ENCODE measurements at regions not wholly inside any gene's neighbourhood (a gene's known extent, or its start where the extent isn't known, plus 50 kb on each side); places are given as distances from the start of the nearest gene placed in this dataset.

DNA sequence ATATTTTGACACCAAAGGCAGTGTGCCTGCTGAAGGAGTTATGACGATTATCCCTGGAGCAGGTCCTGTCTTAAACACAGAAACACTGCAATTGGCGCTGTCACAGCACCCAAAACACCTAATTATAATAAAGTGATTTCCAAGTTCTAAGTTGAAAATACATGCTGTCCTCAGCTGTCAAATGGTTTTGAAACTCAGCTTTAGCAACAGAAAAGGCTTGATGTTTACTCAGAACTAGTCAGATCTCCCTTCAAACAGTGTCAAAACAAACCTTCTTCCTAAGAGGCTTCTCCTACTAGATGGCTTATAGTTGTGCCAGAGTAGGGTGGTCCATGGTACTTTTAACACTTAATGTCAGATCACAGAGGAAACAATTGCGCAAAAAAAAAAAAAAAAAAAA is 87.2 kb upstream of the IRX1 start:
- H3K4me1 ChIP-seq (ENCODE audit: insufficient read depth, low read length) = no peaks in the 10 kb centered on the region
- H3K4me2 ChIP-seq (ENCODE audit: low read length) = no peak overlapping the region
- H3F3A ChIP-seq (ENCODE audit: low read length, unreplicated experiment) = no peaks in the 10 kb centered on the region
- H3K27ac ChIP-seq (ENCODE audit: low read length) = no peak overlapping the region
- intact Hi-C loops (cut with micrococcal nuclease) = no loop called here
- H3K4me3 ChIP-seq (ENCODE audit: low read length) = no peak overlapping the region
- no peaks in the 10 kb centered on the region for H3K9me2 ChIP-seq (replicated peaks; ENCODE audit: low read length)
- no peaks in the 10 kb centered on the region for H3K79me2 ChIP-seq (ENCODE audit: low read length)
- H3K36me3 ChIP-seq (ENCODE audit: low read depth, low read length) = no peaks in the 10 kb centered on the region
- DNase-seq = no peak
- TF ChIP-seq EZH2 (IDR thresholded peaks at IDR 0.05; ENCODE audit: low read length, unreplicated experiment) (no peak), EZH2phosphoT487 (IDR thresholded peaks at IDR 0.05; ENCODE audit: borderline replicate concordance, low read length) (no peak)
- TF ChIP-seq, protein P1, sequence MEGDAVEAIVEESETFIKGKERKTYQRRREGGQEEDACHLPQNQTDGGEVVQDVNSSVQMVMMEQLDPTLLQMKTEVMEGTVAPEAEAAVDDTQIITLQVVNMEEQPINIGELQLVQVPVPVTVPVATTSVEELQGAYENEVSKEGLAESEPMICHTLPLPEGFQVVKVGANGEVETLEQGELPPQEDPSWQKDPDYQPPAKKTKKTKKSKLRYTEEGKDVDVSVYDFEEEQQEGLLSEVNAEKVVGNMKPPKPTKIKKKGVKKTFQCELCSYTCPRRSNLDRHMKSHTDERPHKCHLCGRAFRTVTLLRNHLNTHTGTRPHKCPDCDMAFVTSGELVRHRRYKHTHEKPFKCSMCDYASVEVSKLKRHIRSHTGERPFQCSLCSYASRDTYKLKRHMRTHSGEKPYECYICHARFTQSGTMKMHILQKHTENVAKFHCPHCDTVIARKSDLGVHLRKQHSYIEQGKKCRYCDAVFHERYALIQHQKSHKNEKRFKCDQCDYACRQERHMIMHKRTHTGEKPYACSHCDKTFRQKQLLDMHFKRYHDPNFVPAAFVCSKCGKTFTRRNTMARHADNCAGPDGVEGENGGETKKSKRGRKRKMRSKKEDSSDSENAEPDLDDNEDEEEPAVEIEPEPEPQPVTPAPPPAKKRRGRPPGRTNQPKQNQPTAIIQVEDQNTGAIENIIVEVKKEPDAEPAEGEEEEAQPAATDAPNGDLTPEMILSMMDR (conservative IDR thresholded peaks at IDR 0.05; ENCODE audit: low read depth, low read length) = no peak
- H3K9ac ChIP-seq (ENCODE audit: low read length) = no peak overlapping the region
- H4K20me1 ChIP-seq (ENCODE audit: low read length) = no peaks in the 10 kb centered on the region
- ChIA-PET CTCF (interaction anchor here (0.6 kb wide), 1 partner anchor 94 kb away, joined by 3 read pairs; no protein-coding TSS in a partner anchor), POLR2A (ENCODE audit: unreplicated experiment) (no interaction called here)
- H3K27me3 ChIP-seq (ENCODE audit: low read length) = no peaks in the 10 kb centered on the region
- BruUV-seq (replicated peaks) = no TSS peak
- no peak overlapping the region for H2AFZ ChIP-seq (ENCODE audit: low read length)
- H3K9me3 ChIP-seq (ENCODE audit: low read length) = peaks cover 16% of the 10 kb centered on the region; the same call in 1 of the 2 replicates
- no peak for ATAC-seq

DNA sequence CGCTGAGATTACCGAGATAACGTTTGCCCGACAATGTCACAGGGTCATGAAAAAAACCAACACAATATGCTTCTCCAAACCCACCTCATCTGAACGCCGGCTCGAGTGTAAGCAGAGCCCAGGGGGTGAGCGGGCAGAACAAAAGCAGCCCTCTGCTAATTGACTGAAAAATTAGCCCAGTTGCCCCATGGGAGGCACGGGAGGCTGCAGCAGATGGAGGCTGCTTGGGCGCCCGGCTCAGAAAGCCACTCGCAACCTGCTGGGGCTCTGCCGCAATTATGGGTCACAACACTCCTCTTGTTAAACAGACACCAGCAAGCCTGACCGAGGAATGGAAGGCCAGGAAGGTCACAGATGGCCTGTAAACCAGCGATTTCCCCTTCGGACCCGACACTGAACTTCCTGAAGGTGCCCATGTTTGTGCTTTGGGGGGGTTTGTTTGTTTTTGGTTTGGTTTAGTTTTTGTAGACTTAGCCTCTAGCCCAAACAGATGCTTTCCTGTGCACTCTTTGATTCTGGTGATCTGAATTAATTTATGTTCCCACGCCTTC is 104.6 kb upstream of the IRX1 start:
- intact Hi-C loops (cut with micrococcal nuclease) = no loop called here
- H3K9me3 ChIP-seq (ENCODE audit: low read length) = peaks cover 19% of the 10 kb centered on the region; the same call in 1 of the 2 replicates
- no peak overlapping the region for H3K27ac ChIP-seq (ENCODE audit: low read length)
- H3K27me3 ChIP-seq (ENCODE audit: low read length) = no peaks in the 10 kb centered on the region
- no peaks in the 10 kb centered on the region for H3F3A ChIP-seq (ENCODE audit: low read length, unreplicated experiment)
- H2AFZ ChIP-seq (ENCODE audit: low read length) = no peak overlapping the region
- CTCF ChIA-PET = no interaction called here
- TF ChIP-seq EZH2phosphoT487 (IDR thresholded peaks at IDR 0.05; ENCODE audit: borderline replicate concordance, low read length) (no peak), EZH2 (IDR thresholded peaks at IDR 0.05; ENCODE audit: low read length, unreplicated experiment) (no peak)
- TF ChIP-seq, protein P1 (conservative IDR thresholded peaks at IDR 0.05; ENCODE audit: low read depth, low read length) = no peak
- no peak overlapping the region for H3K4me2 ChIP-seq (ENCODE audit: low read length)
- ATAC-seq (no peak), DNase-seq (no peak)
- no peaks in the 10 kb centered on the region for H3K9me2 ChIP-seq (replicated peaks; ENCODE audit: low read length)
- H3K79me2 ChIP-seq (ENCODE audit: low read length) = no peaks in the 10 kb centered on the region
- H3K4me3 ChIP-seq (ENCODE audit: low read length) = no peak overlapping the region
- BruUV-seq (replicated peaks) = no TSS peak
- POLR2A ChIA-PET (ENCODE audit: unreplicated experiment) = no interaction called here
- H3K9ac ChIP-seq (ENCODE audit: low read length) = no peak overlapping the region
- H3K36me3 ChIP-seq (ENCODE audit: low read depth, low read length) = no peaks in the 10 kb centered on the region
- no peaks in the 10 kb centered on the region for H3K4me1 ChIP-seq (ENCODE audit: insufficient read depth, low read length)
- no peaks in the 10 kb centered on the region for H4K20me1 ChIP-seq (ENCODE audit: low read length)

GRCh38 chr5:3489239-3489843 is 106.3 kb upstream of the IRX1 start:
- Histone ChIP-seq H3K79me2 (ENCODE audit: low read length) (no peaks in the 10 kb centered on the region), H3K4me3 (ENCODE audit: low read length) (no peak overlapping the region), H3K4me1 (ENCODE audit: insufficient read depth, low read length) (no peaks in the 10 kb centered on the region), H3K9me2 (replicated peaks; ENCODE audit: low read length) (no peaks in the 10 kb centered on the region), H3K9ac (ENCODE audit: low read length) (no peak overlapping the region), H2AFZ (ENCODE audit: low read length) (no peak overlapping the region), H3F3A (ENCODE audit: low read length, unreplicated experiment) (no peaks in the 10 kb centered on the region), H3K27ac (ENCODE audit: low read length) (no peak overlapping the region), H3K4me2 (ENCODE audit: low read length) (no peak overlapping the region), H3K9me3 (ENCODE audit: low read length) (0 out of 2 replicates have a peak, but pooled peaks cover 15% of the 10 kb centered on the region), H3K27me3 (ENCODE audit: low read length) (no peaks in the 10 kb centered on the region), H3K36me3 (ENCODE audit: low read depth, low read length) (no peaks in the 10 kb centered on the region), H4K20me1 (ENCODE audit: low read length) (no peaks in the 10 kb centered on the region)
- intact Hi-C loops (cut with micrococcal nuclease) = no loop called here
- DNase-seq (no peak), ATAC-seq (no peak)
- ChIA-PET CTCF (no interaction called here), POLR2A (ENCODE audit: unreplicated experiment) (no interaction called here)
- no peak for TF ChIP-seq EZH2 (IDR thresholded peaks at IDR 0.05; ENCODE audit: low read length, unreplicated experiment)
- TF ChIP-seq EZH2phosphoT487 (IDR thresholded peaks at IDR 0.05; ENCODE audit: borderline replicate concordance, low read length) = no peak
- TF ChIP-seq, protein P1 (conservative IDR thresholded peaks at IDR 0.05; ENCODE audit: low read depth, low read length) = no peak
- no TSS peak for BruUV-seq (replicated peaks)
